MM.1S (cell line): ENCODE measurements at regions not wholly inside any gene's neighbourhood (a gene's known extent, or its start where the extent isn't known, plus 50 kb on each side); places are given as distances from the start of the nearest gene placed in this dataset.

Experiments used
- EZH2 ChIP-seq: fragments of 300-600 bp; sonication (generic); optimal IDR thresholded peaks from 2 replicates; pipeline ENCODE3; 2017; ENCODE audit warnings: low read depth, mild to moderate bottlenecking, antibody characterized with exemption, low read length, mixed read lengths
- EZH2phosphoT487 ChIP-seq: fragments of 300-600 bp; sonication (generic); IDR thresholded peaks from 2 replicates; pipeline ENCODE4 v1.6.1; 2018; ENCODE audit warnings: antibody characterized with exemption, low read length
- TF ChIP-seq, protein P1 (sequence below): fragments of 300-600 bp; sonication (generic); IDR thresholded peaks from 2 replicates; pipeline ENCODE4 v1.5.1; 2016; ENCODE audit warnings: antibody characterized with exemption, low read length, mixed read lengths

DNA sequence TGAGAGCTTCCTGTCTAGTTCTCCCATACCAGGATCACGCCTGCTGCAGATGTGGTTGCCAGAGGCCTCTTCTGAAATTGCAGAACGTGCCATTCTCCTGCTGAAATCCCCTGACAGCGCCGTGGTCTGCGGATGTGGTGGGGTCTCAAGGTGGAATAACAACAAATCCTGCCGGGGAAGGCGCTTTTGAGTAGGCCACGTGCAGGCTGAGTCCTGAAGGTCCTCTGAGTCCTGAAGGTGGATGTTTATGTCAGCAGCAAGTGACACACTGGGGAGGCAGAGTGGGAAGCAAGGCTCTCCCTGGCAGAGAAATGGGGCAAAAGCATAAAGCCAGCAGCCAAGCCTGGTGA is 241.4 kb downstream of the MYCN start:
- TF ChIP-seq, protein P1, sequence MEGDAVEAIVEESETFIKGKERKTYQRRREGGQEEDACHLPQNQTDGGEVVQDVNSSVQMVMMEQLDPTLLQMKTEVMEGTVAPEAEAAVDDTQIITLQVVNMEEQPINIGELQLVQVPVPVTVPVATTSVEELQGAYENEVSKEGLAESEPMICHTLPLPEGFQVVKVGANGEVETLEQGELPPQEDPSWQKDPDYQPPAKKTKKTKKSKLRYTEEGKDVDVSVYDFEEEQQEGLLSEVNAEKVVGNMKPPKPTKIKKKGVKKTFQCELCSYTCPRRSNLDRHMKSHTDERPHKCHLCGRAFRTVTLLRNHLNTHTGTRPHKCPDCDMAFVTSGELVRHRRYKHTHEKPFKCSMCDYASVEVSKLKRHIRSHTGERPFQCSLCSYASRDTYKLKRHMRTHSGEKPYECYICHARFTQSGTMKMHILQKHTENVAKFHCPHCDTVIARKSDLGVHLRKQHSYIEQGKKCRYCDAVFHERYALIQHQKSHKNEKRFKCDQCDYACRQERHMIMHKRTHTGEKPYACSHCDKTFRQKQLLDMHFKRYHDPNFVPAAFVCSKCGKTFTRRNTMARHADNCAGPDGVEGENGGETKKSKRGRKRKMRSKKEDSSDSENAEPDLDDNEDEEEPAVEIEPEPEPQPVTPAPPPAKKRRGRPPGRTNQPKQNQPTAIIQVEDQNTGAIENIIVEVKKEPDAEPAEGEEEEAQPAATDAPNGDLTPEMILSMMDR: no peak
- TF ChIP-seq EZH2 (no peak), EZH2phosphoT487 (no peak)
